ENCODE measurements at regions not wholly inside any gene's neighbourhood (a gene's known extent, or its start where the extent isn't known, plus 50 kb on each side); places are given as distances from the start of the nearest gene placed in this dataset.

GRCh38 chr1:218613105-218613504 is 268.0 kb downstream of the TGFB2 start:
- no peaks in the 10 kb centered on the region for H3K4me1 Mint-ChIP-seq
- H3K4me3 Mint-ChIP-seq: no peak overlapping the region
- H3K4me1 ChIP-seq (ENCODE audit: control insufficient read depth, insufficient read depth, low read length, poor library complexity, severe bottlenecking): no peaks in the 10 kb centered on the region
- ATAC-seq (ENCODE audit: low read depth in 2 of 2): no peak
- H3K9me3 ChIP-seq (ENCODE audit: control insufficient read depth in 2 of 2, low read length in 2 of 2): no peaks in the 10 kb centered on the region
- no peaks in the 10 kb centered on the region for H3K36me3 Mint-ChIP-seq
- H3K9me3 Mint-ChIP-seq: peaks cover 0 to 20% (median 5%) of the 10 kb centered on the region in 7 donors
- H3K27ac ChIP-seq (ENCODE audit: insufficient read depth, low read length, poor library complexity, severe bottlenecking): no peak overlapping the region
- DNase-seq: no peak
- no peaks in the 10 kb centered on the region for H3K27me3 Mint-ChIP-seq
- H3K27ac Mint-ChIP-seq: no peak overlapping the region
- no peak overlapping the region for H3K4me3 ChIP-seq (ENCODE audit: low read depth, low read length)
- H3K36me3 ChIP-seq (ENCODE audit: control insufficient read depth, insufficient read depth, low read length): no peaks in the 10 kb centered on the region
- H3K27me3 ChIP-seq (ENCODE audit: control insufficient read depth, insufficient read depth, low read length): no peaks in the 10 kb centered on the region

GRCh38 chr1:218614031-218614430 is 268.9 kb downstream of the TGFB2 start:
- peaks cover 0 to 12% (median 2%) of the 10 kb centered on the region in 7 donors for H3K9me3 Mint-ChIP-seq
- no peaks in the 10 kb centered on the region for H3K27me3 Mint-ChIP-seq
- Histone ChIP-seq H3K36me3 (ENCODE audit: control insufficient read depth, insufficient read depth, low read length) (no peaks in the 10 kb centered on the region), H3K4me3 (ENCODE audit: low read depth, low read length) (no peak overlapping the region), H3K4me1 (ENCODE audit: control insufficient read depth, insufficient read depth, low read length, poor library complexity, severe bottlenecking) (no peaks in the 10 kb centered on the region), H3K9me3 (ENCODE audit: control insufficient read depth in 2 of 2, low read length in 2 of 2) (no peaks in the 10 kb centered on the region), H3K27me3 (ENCODE audit: control insufficient read depth, insufficient read depth, low read length) (no peaks in the 10 kb centered on the region), H3K27ac (ENCODE audit: insufficient read depth, low read length, poor library complexity, severe bottlenecking) (no peak overlapping the region)
- ATAC-seq (ENCODE audit: low read depth in 2 of 2) (no peak), DNase-seq (no peak)
- no peak overlapping the region for H3K27ac Mint-ChIP-seq
- no peaks in the 10 kb centered on the region for H3K36me3 Mint-ChIP-seq
- H3K4me3 Mint-ChIP-seq: no peak overlapping the region
- H3K4me1 Mint-ChIP-seq: no peaks in the 10 kb centered on the region

- ATAC-seq (ENCODE audit: low read depth in 2 of 2) (no peak), DNase-seq (no peak)
- H3K4me1 ChIP-seq (ENCODE audit: control insufficient read depth, insufficient read depth, low read length, poor library complexity, severe bottlenecking): no peaks in the 10 kb centered on the region
- H3K9me3 ChIP-seq (ENCODE audit: control insufficient read depth in 2 of 2, low read length in 2 of 2): no peaks in the 10 kb centered on the region
- Mint-ChIP-seq H3K4me3 (no peak overlapping the region), H3K9me3 (peaks cover 0 to 9% (median 0%) of the 10 kb centered on the region in 7 donors), H3K4me1 (no peaks in the 10 kb centered on the region), H3K27me3 (no peaks in the 10 kb centered on the region), H3K36me3 (no peaks in the 10 kb centered on the region), H3K27ac (no peak overlapping the region)
- no peak overlapping the region for H3K27ac ChIP-seq (ENCODE audit: insufficient read depth, low read length, poor library complexity, severe bottlenecking)
- no peaks in the 10 kb centered on the region for H3K27me3 ChIP-seq (ENCODE audit: control insufficient read depth, insufficient read depth, low read length)
- no peak overlapping the region for H3K4me3 ChIP-seq (ENCODE audit: low read depth, low read length)
- no peaks in the 10 kb centered on the region for H3K36me3 ChIP-seq (ENCODE audit: control insufficient read depth, insufficient read depth, low read length)
These were observed 271.5 kb downstream of the TGFB2 start for GRCh38 chr1:218616681-218617080.

- H3K4me3 ChIP-seq (ENCODE audit: low read depth, low read length): no peak overlapping the region
- H3K36me3 ChIP-seq (ENCODE audit: control insufficient read depth, insufficient read depth, low read length): no peaks in the 10 kb centered on the region
- ATAC-seq (ENCODE audit: low read depth in 2 of 2) (no peak), DNase-seq (no peak)
- H3K4me1 ChIP-seq (ENCODE audit: control insufficient read depth, insufficient read depth, low read length, poor library complexity, severe bottlenecking): no peaks in the 10 kb centered on the region
- H3K4me3 Mint-ChIP-seq: no peak overlapping the region
- H3K27ac ChIP-seq (ENCODE audit: insufficient read depth, low read length, poor library complexity, severe bottlenecking): no peak overlapping the region
- no peaks in the 10 kb centered on the region for H3K27me3 Mint-ChIP-seq
- no peak overlapping the region for H3K27ac Mint-ChIP-seq
- H3K36me3 Mint-ChIP-seq: no peaks in the 10 kb centered on the region
- no peaks in the 10 kb centered on the region for H3K4me1 Mint-ChIP-seq
- no peaks in the 10 kb centered on the region for H3K9me3 ChIP-seq (ENCODE audit: control insufficient read depth in 2 of 2, low read length in 2 of 2)
- peaks cover 0 to 9% (median 0%) of the 10 kb centered on the region in 7 donors for H3K9me3 Mint-ChIP-seq
- no peaks in the 10 kb centered on the region for H3K27me3 ChIP-seq (ENCODE audit: control insufficient read depth, insufficient read depth, low read length)
These were observed 272.9 kb downstream of the TGFB2 start for GRCh38 chr1:218617986-218618385.

GRCh38 chr1:218620956-218621355 is 275.8 kb downstream of the TGFB2 start:
- H3K4me1 Mint-ChIP-seq: no peaks in the 10 kb centered on the region
- Histone ChIP-seq H3K4me3 (ENCODE audit: low read depth, low read length) (no peak overlapping the region), H3K27ac (ENCODE audit: insufficient read depth, low read length, poor library complexity, severe bottlenecking) (no peak overlapping the region), H3K36me3 (ENCODE audit: control insufficient read depth, insufficient read depth, low read length) (no peaks in the 10 kb centered on the region), H3K9me3 (ENCODE audit: control insufficient read depth in 2 of 2, low read length in 2 of 2) (no peaks in the 10 kb centered on the region), H3K27me3 (ENCODE audit: control insufficient read depth, insufficient read depth, low read length) (no peaks in the 10 kb centered on the region), H3K4me1 (ENCODE audit: control insufficient read depth, insufficient read depth, low read length, poor library complexity, severe bottlenecking) (no peaks in the 10 kb centered on the region)
- peaks cover 0 to 6% (median 2%) of the 10 kb centered on the region in 7 donors for H3K9me3 Mint-ChIP-seq
- no peak for ATAC-seq (ENCODE audit: low read depth in 2 of 2)
- H3K4me3 Mint-ChIP-seq: no peak overlapping the region
- no peaks in the 10 kb centered on the region for H3K27me3 Mint-ChIP-seq
- no peak overlapping the region for H3K27ac Mint-ChIP-seq
- no peak for DNase-seq
- H3K36me3 Mint-ChIP-seq: no peaks in the 10 kb centered on the region

GRCh38 chr1:218624052-218624451 is 278.9 kb downstream of the TGFB2 start:
- no peak for DNase-seq
- Histone ChIP-seq H3K27ac (ENCODE audit: insufficient read depth, low read length, poor library complexity, severe bottlenecking) (no peak overlapping the region), H3K36me3 (ENCODE audit: control insufficient read depth, insufficient read depth, low read length) (no peaks in the 10 kb centered on the region), H3K4me1 (ENCODE audit: control insufficient read depth, insufficient read depth, low read length, poor library complexity, severe bottlenecking) (no peaks in the 10 kb centered on the region), H3K4me3 (ENCODE audit: low read depth, low read length) (no peak overlapping the region), H3K27me3 (ENCODE audit: control insufficient read depth, insufficient read depth, low read length) (no peaks in the 10 kb centered on the region), H3K9me3 (ENCODE audit: control insufficient read depth in 2 of 2, low read length in 2 of 2) (no peaks in the 10 kb centered on the region)
- H3K27me3 Mint-ChIP-seq: no peaks in the 10 kb centered on the region
- no peaks in the 10 kb centered on the region for H3K36me3 Mint-ChIP-seq
- peaks cover 0 to 19% (median 5%) of the 10 kb centered on the region in 7 donors for H3K9me3 Mint-ChIP-seq
- H3K4me3 Mint-ChIP-seq: no peak overlapping the region
- H3K4me1 Mint-ChIP-seq: no peaks in the 10 kb centered on the region
- H3K27ac Mint-ChIP-seq: no peak overlapping the region
- ATAC-seq (ENCODE audit: low read depth in 2 of 2): no peak

GRCh38 chr1:218625393-218625792 is 280.3 kb downstream of the TGFB2 start:
- H3K9me3 ChIP-seq (ENCODE audit: control insufficient read depth in 2 of 2, low read length in 2 of 2): no peaks in the 10 kb centered on the region
- H3K27ac ChIP-seq (ENCODE audit: insufficient read depth, low read length, poor library complexity, severe bottlenecking): no peak overlapping the region
- H3K4me1 ChIP-seq (ENCODE audit: control insufficient read depth, insufficient read depth, low read length, poor library complexity, severe bottlenecking): no peaks in the 10 kb centered on the region
- DNase-seq (no peak), ATAC-seq (ENCODE audit: low read depth in 2 of 2) (no peak)
- H3K36me3 ChIP-seq (ENCODE audit: control insufficient read depth, insufficient read depth, low read length): no peaks in the 10 kb centered on the region
- Mint-ChIP-seq H3K4me3 (no peak overlapping the region), H3K27ac (no peak overlapping the region), H3K27me3 (no peaks in the 10 kb centered on the region), H3K9me3 (peaks cover 1 to 19% (median 5%) of the 10 kb centered on the region in 7 donors), H3K36me3 (no peaks in the 10 kb centered on the region), H3K4me1 (no peaks in the 10 kb centered on the region)
- no peak overlapping the region for H3K4me3 ChIP-seq (ENCODE audit: low read depth, low read length)
- no peaks in the 10 kb centered on the region for H3K27me3 ChIP-seq (ENCODE audit: control insufficient read depth, insufficient read depth, low read length)

- no peaks in the 10 kb centered on the region for H3K4me1 Mint-ChIP-seq
- DNase-seq (no peak), ATAC-seq (ENCODE audit: low read depth in 2 of 2) (no peak)
These were observed 288.3 kb downstream of the TGFB2 start for GRCh38 chr1:218633238-218633988.

More at GRCh38 chr1:218633238-218633988, 288.3 kb downstream of the TGFB2 start:
- no peak overlapping the region for H3K4me3 ChIP-seq (ENCODE audit: low read depth, low read length)
- no peaks in the 10 kb centered on the region for H3K4me1 ChIP-seq (ENCODE audit: control insufficient read depth, insufficient read depth, low read length, poor library complexity, severe bottlenecking)
- no peak overlapping the region for H3K27ac Mint-ChIP-seq
- H3K36me3 ChIP-seq (ENCODE audit: control insufficient read depth, insufficient read depth, low read length): no peaks in the 10 kb centered on the region
- no peaks in the 10 kb centered on the region for H3K27me3 ChIP-seq (ENCODE audit: control insufficient read depth, insufficient read depth, low read length)
- H3K9me3 Mint-ChIP-seq: peaks cover 1 to 23% (median 10%) of the 10 kb centered on the region in 7 donors
- H3K9me3 ChIP-seq (ENCODE audit: control insufficient read depth in 2 of 2, low read length in 2 of 2): peaks cover 0 to 11% of the 10 kb centered on the region in 2 experiments
- H3K27ac ChIP-seq (ENCODE audit: insufficient read depth, low read length, poor library complexity, severe bottlenecking): no peak overlapping the region
- no peak overlapping the region for H3K4me3 Mint-ChIP-seq
- H3K27me3 Mint-ChIP-seq: no peaks in the 10 kb centered on the region
- no peaks in the 10 kb centered on the region for H3K36me3 Mint-ChIP-seq
